OCI-LY1 (cell line): ENCODE measurements at regions not wholly inside any gene's neighbourhood (a gene's known extent, or its start where the extent isn't known, plus 50 kb on each side); places are given as distances from the start of the nearest gene placed in this dataset.

Experiments used
- EZH2 ChIP-seq: fragments of 200-600 bp; sonication (generic), shearing (Covaris generic); IDR thresholded peaks from 2 replicates; pipeline ENCODE4 v1.8.0; 2017; ENCODE audit warnings: borderline replicate concordance, mixed run types, mild to moderate bottlenecking, antibody characterized with exemption, low read length, moderate library complexity, mixed read lengths
- TF ChIP-seq, protein P1 (sequence below): fragments of 200-600 bp; sonication (generic), shearing (Covaris generic); IDR thresholded peaks from 2 replicates; pipeline ENCODE4 v1.5.1; 2017; ENCODE audit warnings: mild to moderate bottlenecking, antibody characterized with exemption, low read length, moderate library complexity, mixed read lengths

DNA sequence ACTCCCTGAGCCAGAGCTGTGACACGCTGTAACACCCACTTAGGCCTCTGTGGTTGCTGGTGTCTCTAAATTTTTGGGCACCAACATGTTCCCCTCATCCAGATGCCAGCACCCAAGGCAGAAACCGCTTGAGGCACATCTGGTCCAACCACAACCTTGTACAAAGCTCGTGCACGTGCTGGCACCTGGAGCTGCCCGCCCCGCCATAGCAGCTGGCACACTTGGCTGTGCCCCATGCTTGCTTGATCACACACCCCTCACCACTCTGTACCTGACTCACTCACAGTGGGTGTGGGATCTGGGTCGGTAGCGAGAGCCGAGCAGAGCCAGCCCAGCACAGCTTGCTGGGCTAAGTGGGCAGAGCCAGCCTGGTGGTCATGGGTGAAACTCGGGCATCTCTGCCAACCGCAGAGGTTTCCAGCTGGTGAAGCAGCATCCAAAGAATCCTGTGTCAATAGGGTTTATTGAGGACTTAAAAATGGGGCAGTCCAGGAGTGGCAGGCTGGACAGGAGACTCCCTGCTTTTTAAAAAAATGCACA is 1210.4 kb downstream of the TYW1 start:
- TF ChIP-seq, protein P1, sequence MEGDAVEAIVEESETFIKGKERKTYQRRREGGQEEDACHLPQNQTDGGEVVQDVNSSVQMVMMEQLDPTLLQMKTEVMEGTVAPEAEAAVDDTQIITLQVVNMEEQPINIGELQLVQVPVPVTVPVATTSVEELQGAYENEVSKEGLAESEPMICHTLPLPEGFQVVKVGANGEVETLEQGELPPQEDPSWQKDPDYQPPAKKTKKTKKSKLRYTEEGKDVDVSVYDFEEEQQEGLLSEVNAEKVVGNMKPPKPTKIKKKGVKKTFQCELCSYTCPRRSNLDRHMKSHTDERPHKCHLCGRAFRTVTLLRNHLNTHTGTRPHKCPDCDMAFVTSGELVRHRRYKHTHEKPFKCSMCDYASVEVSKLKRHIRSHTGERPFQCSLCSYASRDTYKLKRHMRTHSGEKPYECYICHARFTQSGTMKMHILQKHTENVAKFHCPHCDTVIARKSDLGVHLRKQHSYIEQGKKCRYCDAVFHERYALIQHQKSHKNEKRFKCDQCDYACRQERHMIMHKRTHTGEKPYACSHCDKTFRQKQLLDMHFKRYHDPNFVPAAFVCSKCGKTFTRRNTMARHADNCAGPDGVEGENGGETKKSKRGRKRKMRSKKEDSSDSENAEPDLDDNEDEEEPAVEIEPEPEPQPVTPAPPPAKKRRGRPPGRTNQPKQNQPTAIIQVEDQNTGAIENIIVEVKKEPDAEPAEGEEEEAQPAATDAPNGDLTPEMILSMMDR = no peak
- no peak for TF ChIP-seq EZH2
